ENCODE measurements at regions not wholly inside any gene's neighbourhood (a gene's known extent, or its start where the extent isn't known, plus 50 kb on each side); places are given as distances from the start of the nearest gene placed in this dataset.

DNA sequence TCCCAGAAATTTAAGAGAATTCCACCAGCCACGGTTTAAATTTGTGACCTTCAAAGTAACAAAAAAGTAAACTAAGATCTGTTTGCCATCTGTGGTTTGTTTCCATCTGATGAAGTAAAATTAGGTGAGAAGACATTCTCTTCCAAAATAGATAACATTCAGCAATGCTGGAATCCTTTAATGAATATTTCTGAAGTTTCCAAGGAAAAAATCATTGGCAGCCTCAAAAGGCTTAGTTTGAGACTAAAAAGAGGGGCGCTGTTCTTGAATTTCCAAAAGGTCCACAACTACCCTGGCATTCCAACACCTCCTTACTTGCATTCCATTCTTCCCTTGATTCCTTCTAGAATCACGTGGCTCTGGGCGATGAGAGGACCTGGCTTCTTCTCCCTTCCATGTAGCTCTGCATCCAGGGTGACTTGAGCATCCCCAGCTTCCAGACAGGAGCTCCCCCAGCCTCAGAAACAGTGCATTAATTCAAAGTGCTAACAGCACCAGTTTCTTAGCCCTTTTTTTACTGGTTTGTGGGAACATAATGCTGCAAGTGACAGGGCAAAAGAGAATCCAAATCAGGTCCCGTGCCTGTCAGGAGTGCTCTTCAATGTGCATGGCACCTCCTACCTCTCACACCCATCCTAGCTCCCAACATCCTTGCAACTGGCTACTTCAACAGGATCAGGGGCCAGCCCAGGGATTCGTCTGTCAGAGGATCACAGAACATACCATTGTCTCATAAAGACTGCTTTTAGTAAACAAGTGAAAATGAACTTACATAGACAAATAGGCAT is 191.5 kb upstream of the S1PR3 start:
- Histone ChIP-seq H2AFZ (ENCODE audit: low read length) (no peak overlapping the region), H3K18ac (ENCODE audit: insufficient read length, low read depth, low read length) (no peak overlapping the region), H4K20me1 (ENCODE audit: control insufficient read depth, insufficient read depth, insufficient read length) (no peaks in the 10 kb centered on the region), H3K9me3 (ENCODE audit: control insufficient read depth, low read depth, low read length) (no peaks in the 10 kb centered on the region), H3K27me3 (ENCODE audit: insufficient read depth, low read length) (no peaks in the 10 kb centered on the region), H2BK12ac (ENCODE audit: insufficient read length, low read depth, low read length) (no peak overlapping the region), H2BK15ac (ENCODE audit: low read depth, low read length) (no peak overlapping the region), H4K91ac (ENCODE audit: insufficient read length, low read depth, low read length) (no peak overlapping the region), H4K5ac (ENCODE audit: insufficient read length, low read depth, low read length) (no peak overlapping the region), H3K79me1 (ENCODE audit: insufficient read depth, low read depth, low read length, poor library complexity, severe bottlenecking) (no peaks in the 10 kb centered on the region), H2BK20ac (ENCODE audit: low read depth, low read length, poor library complexity, severe bottlenecking) (no peak overlapping the region), H2BK120ac (ENCODE audit: low read depth, low read length, poor library complexity, severe bottlenecking) (no peak overlapping the region), H3K23ac (ENCODE audit: insufficient read length, low read depth, low read length) (no peak overlapping the region), H3K14ac (ENCODE audit: insufficient read depth, low read length) (no peak overlapping the region), H3K56ac (ENCODE audit: insufficient read length, low read depth, low read length) (no peak overlapping the region), H3K4me2 (ENCODE audit: insufficient read depth, insufficient read length, low read length) (no peak overlapping the region), H3K9ac (ENCODE audit: extremely low read depth, insufficient read length, low read length) (no peak overlapping the region), H4K8ac (replicated peaks; ENCODE audit: insufficient read length, low read depth, low read length) (no peak overlapping the region), H3T11ph (ENCODE audit: low read length) (no peak overlapping the region), H3K79me2 (ENCODE audit: insufficient read depth, low read length) (no peaks in the 10 kb centered on the region), H3K23me2 (ENCODE audit: insufficient read length, low read depth, low read length, poor library complexity, severe bottlenecking) (no peaks in the 10 kb centered on the region), H2BK5ac (ENCODE audit: insufficient read length, low read length) (no peak overlapping the region), H3K4ac (ENCODE audit: low read depth, low read length) (no peak overlapping the region), H3K4me1 (ENCODE audit: insufficient read depth, low read length) (no peaks in the 10 kb centered on the region), H3K27ac (ENCODE audit: insufficient read length, low read depth, low read length) (no peak overlapping the region), H2AK5ac (ENCODE audit: insufficient read length, low read length) (no peak overlapping the region)
- Mint-ChIP-seq H3K27ac (no peak overlapping the region), H3K9me3 (peaks cover 3 to 6% of the 10 kb centered on the region in 2 experiments; a peak in 3 of 5 replicates), H3K36me3 (ENCODE audit: insufficient read depth in 1 of 3, low read depth in 3 of 3) (peaks cover 0 to 12% (median 3%) of the 10 kb centered on the region in 3 experiments; a peak in 2 of 7 replicates), H3K4me3 (no peak overlapping the region), H3K27me3 (ENCODE audit: low read depth) (0 out of 2 replicates have a peak, but pooled peaks cover 1% of the 10 kb centered on the region), H3K4me1 (peaks cover 6 to 16% of the 10 kb centered on the region in 2 experiments)
- DNase-seq, result no peak
- TF ChIP-seq, protein P1, sequence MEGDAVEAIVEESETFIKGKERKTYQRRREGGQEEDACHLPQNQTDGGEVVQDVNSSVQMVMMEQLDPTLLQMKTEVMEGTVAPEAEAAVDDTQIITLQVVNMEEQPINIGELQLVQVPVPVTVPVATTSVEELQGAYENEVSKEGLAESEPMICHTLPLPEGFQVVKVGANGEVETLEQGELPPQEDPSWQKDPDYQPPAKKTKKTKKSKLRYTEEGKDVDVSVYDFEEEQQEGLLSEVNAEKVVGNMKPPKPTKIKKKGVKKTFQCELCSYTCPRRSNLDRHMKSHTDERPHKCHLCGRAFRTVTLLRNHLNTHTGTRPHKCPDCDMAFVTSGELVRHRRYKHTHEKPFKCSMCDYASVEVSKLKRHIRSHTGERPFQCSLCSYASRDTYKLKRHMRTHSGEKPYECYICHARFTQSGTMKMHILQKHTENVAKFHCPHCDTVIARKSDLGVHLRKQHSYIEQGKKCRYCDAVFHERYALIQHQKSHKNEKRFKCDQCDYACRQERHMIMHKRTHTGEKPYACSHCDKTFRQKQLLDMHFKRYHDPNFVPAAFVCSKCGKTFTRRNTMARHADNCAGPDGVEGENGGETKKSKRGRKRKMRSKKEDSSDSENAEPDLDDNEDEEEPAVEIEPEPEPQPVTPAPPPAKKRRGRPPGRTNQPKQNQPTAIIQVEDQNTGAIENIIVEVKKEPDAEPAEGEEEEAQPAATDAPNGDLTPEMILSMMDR (conservative IDR thresholded peaks at IDR 0.05), result no peak
- WGBS (ENCODE audit: extremely low coverage, insufficient read length, low lambda C conversion rate), result no CpG with 5 or more reads among the region's 6 CpGs

Data from H9 (cell line).